Epithelial cell of esophagus (primary cell): ENCODE measurements at regions not wholly inside any gene's neighbourhood (a gene's known extent, or its start where the extent isn't known, plus 50 kb on each side); places are given as distances from the start of the nearest gene placed in this dataset.

Experiments
- DNase-seq: peaks from one replicate; pipeline ENCODE4 v3.0.0; 2010; ENCODE audit warnings: low read depth
- H3K4me3 ChIP-seq: 2 replicates; pipeline ENCODE4 v1.5.1; 2011; ENCODE audit warnings: mild to moderate bottlenecking, low read length, control low read depth
- CTCF ChIP-seq: IDR thresholded peaks from 2 replicates; pipeline ENCODE4 v1.5.1; 2011; ENCODE audit warnings: low read depth, mild to moderate bottlenecking, low read length, control low read depth, inconsistent platforms; ENCODE audit not compliant: insufficient read depth; ENCODE audit errors: missing control alignments

- TF ChIP-seq CTCF, result no peak
- DNase-seq, result no peak
- no peak overlapping the region for H3K4me3 ChIP-seq
These were observed 326.1 kb downstream of the FSCB start for GRCh38 chr14:44180975-44181374.

GRCh38 chr14:44170556-44170955, 336.5 kb downstream of the FSCB start:
- no peak for TF ChIP-seq CTCF
- DNase-seq, result no peak
- no peak overlapping the region for H3K4me3 ChIP-seq

- DNase-seq, result peak; percentile 11
- no peak overlapping the region for H3K4me3 ChIP-seq
- no peak for TF ChIP-seq CTCF
These were observed 337.0 kb downstream of the FSCB start for GRCh38 chr14:44170101-44170500.

- no peak overlapping the region for H3K4me3 ChIP-seq
- DNase-seq, result no peak
- no peak for TF ChIP-seq CTCF
These were observed 338.5 kb downstream of the FSCB start for GRCh38 chr14:44168566-44168965.

GRCh38 chr14:44166611-44167010, 340.5 kb downstream of the FSCB start:
- no peak for DNase-seq
- H3K4me3 ChIP-seq, result no peak overlapping the region
- TF ChIP-seq CTCF, result no peak

- H3K4me3 ChIP-seq, result no peak overlapping the region
- DNase-seq, result no peak
- TF ChIP-seq CTCF, result no peak
These were observed 341.1 kb downstream of the FSCB start for GRCh38 chr14:44165936-44166335.

GRCh38 chr14:44165286-44165685, 341.8 kb downstream of the FSCB start:
- no peak for TF ChIP-seq CTCF
- no peak for DNase-seq
- H3K4me3 ChIP-seq, result no peak overlapping the region
